NB4 (cell line): ENCODE measurements at regions not wholly inside any gene's neighbourhood (a gene's known extent, or its start where the extent isn't known, plus 50 kb on each side); places are given as distances from the start of the nearest gene placed in this dataset.

ENCODE experiments used
- CTCF ChIP-seq: IDR thresholded peaks from one replicate; pipeline ENCODE4 v1.5.1; 2012; ENCODE audit warnings: low read depth, low read length
- MAX ChIP-seq: IDR thresholded peaks from 2 replicates; pipeline ENCODE4 v1.6.1; 2011; ENCODE audit warnings: low read depth, low read length
- MYC ChIP-seq: IDR thresholded peaks from 2 replicates; pipeline ENCODE4 v1.6.1; 2011; ENCODE audit warnings: low read depth, low read length
- POLR2A ChIP-seq: IDR thresholded peaks from 2 replicates; pipeline ENCODE4 v1.6.1; 2011; ENCODE audit warnings: mild to moderate bottlenecking; ENCODE audit not compliant: insufficient read length; ENCODE audit errors: extremely low read depth

- TF ChIP-seq CTCF (no peak), POLR2A (no peak), MYC (no peak), MAX (no peak)
Observed at GRCh38 chr2:215617060-215617824, 181.4 kb upstream of the FN1 start.
